ENCODE measurements at regions not wholly inside any gene's neighbourhood (a gene's known extent, or its start where the extent isn't known, plus 50 kb on each side); places are given as distances from the start of the nearest gene placed in this dataset.

DNA sequence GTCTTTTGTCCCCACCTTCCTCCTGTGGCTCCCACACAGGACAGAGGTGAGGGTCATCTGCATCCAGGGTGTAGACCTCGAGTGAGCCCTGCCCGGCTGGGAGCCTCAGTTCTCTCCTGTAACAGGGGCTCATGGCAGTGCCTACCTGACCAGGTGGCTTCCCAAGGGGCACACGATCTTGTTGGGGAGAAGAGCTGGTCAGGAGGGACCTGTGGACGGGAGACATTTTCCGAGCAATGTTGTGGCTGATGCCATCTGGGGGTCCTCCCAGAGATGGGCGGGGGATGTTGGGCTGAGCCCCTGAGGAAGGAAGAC lies 51.9 kb downstream of the CEBPB start:
- Histone ChIP-seq H3K27me3 (no peaks in the 10 kb centered on the region), H3K36me3 (no peaks in the 10 kb centered on the region), H3K9me3 (no peaks in the 10 kb centered on the region), H3K27ac (peak overlapping the region in 1 of 4 donors; percentile 80), H3K4me3 (no peak overlapping the region), H3K4me1 (peaks cover 27 to 59% (median 29%) of the 10 kb centered on the region in 3 donors)
- 60 to 94% methylated on average over 1 to 2 of the region's 6 CpGs for WGBS, 2 donors
- intact Hi-C loops (cut with DNase I): no loop called here
- no peak for TF ChIP-seq POLR2A (IDR thresholded peaks at IDR 0.05)
- TF ChIP-seq, protein P1, sequence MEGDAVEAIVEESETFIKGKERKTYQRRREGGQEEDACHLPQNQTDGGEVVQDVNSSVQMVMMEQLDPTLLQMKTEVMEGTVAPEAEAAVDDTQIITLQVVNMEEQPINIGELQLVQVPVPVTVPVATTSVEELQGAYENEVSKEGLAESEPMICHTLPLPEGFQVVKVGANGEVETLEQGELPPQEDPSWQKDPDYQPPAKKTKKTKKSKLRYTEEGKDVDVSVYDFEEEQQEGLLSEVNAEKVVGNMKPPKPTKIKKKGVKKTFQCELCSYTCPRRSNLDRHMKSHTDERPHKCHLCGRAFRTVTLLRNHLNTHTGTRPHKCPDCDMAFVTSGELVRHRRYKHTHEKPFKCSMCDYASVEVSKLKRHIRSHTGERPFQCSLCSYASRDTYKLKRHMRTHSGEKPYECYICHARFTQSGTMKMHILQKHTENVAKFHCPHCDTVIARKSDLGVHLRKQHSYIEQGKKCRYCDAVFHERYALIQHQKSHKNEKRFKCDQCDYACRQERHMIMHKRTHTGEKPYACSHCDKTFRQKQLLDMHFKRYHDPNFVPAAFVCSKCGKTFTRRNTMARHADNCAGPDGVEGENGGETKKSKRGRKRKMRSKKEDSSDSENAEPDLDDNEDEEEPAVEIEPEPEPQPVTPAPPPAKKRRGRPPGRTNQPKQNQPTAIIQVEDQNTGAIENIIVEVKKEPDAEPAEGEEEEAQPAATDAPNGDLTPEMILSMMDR (IDR thresholded peaks at IDR 0.05): no peak
- DNase-seq: no peak

DNA sequence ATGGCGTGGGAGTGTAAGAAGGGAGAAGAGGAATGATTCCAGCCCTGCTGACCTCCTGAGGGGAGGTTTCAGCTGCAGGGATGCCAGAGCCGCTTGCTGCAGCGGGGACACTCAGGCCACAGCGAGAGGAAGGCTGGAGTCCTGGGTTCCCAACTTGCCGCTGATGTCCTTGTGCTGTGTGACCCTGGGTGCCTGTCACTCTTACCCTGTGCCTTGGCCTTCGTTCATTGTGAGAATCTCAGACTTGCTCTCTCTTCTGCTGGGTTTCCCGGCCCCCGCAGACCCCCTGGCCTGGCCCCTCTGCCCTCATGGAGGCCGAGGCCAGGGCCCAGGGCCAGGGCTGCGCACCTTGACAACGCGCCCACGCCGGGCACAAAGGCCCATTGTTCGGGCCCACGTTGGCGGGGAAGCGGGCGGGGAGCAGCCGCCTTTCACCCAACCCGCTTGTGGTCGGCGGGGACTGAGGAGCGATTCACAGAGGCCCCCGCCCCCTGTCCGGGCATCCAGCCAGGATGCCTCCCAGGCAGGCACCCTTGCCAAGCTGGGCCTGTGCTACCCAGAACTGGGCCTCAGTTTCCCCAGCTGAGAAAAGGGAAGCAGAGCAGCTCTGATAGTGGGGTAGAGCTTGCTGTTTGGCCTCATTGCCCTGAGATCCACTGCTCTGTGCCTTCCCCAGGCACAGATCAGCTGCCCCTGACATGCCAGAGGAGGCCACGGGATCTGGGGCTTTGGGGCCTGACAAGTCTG lies 52.4 kb downstream of the CEBPB start:
- WGBS, 2 donors: 68 to 87% methylated on average over 4 to 9 of the region's 27 CpGs
- no peaks in the 10 kb centered on the region for H3K9me3 ChIP-seq
- no peak overlapping the region for H3K4me3 ChIP-seq
- H3K36me3 ChIP-seq: no peaks in the 10 kb centered on the region
- peaks cover 27 to 62% (median 34%) of the 10 kb centered on the region in 3 donors for H3K4me1 ChIP-seq
- no peaks in the 10 kb centered on the region for H3K27me3 ChIP-seq
- H3K27ac ChIP-seq: peak overlapping the region in 3 of 4 donors; percentile 28 to 85 (median 80)
- TF ChIP-seq, protein P1 (IDR thresholded peaks at IDR 0.05): no peak
- TF ChIP-seq POLR2A (IDR thresholded peaks at IDR 0.05): no peak
- intact Hi-C loops (cut with DNase I): no loop called here
- DNase-seq: no peak

DNA sequence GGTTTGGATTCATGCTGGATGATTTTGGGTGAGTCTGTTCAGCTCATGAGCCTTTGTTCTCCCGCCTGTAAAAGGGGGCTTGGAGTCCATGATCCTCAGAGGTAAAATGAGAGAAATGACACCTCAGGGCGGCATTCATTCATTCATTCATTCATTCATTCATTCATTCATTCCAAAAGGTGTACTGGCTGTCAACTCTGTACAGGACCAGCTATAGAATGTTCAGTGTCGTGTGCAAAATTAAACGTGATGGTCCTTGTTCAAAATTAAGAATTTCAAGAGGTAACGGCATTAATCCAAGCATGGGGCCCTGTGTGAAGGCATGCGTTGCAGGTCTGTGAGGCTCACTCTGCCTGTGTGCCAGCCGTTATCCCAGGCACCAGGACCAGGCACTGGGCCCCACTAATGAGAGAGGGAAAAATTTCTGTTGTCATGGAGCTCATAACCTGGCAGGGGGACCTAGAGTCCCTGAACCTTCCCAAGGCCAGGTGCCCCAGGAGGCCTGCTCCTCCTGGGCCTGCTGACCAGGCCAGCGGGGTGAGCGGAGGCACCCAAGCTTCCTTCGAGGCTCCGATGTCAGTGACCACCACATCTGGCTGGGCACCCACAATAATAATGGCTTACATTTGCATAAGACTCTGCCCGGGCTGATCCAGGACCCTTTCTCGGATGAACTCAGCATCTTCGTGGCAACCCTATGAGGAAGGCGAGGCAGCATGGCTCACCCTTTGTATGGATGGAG lies 53.2 kb downstream of the CEBPB start:
- Histone ChIP-seq H3K9me3 (no peaks in the 10 kb centered on the region), H3K4me3 (no peak overlapping the region), H3K36me3 (no peaks in the 10 kb centered on the region), H3K4me1 (peaks cover 27 to 68% (median 41%) of the 10 kb centered on the region in 3 donors), H3K27me3 (no peaks in the 10 kb centered on the region), H3K27ac (peak overlapping the region in 3 of 4 donors; percentile 9 to 85 (median 80))
- TF ChIP-seq, protein P1 (IDR thresholded peaks at IDR 0.05): no peak
- no peak for TF ChIP-seq POLR2A (IDR thresholded peaks at IDR 0.05)
- intact Hi-C loops (cut with DNase I): no loop called here
- DNase-seq: no peak
- WGBS, 2 donors: 82 to 89% methylated on average over 7 to 13 of the region's 15 CpGs

DNA sequence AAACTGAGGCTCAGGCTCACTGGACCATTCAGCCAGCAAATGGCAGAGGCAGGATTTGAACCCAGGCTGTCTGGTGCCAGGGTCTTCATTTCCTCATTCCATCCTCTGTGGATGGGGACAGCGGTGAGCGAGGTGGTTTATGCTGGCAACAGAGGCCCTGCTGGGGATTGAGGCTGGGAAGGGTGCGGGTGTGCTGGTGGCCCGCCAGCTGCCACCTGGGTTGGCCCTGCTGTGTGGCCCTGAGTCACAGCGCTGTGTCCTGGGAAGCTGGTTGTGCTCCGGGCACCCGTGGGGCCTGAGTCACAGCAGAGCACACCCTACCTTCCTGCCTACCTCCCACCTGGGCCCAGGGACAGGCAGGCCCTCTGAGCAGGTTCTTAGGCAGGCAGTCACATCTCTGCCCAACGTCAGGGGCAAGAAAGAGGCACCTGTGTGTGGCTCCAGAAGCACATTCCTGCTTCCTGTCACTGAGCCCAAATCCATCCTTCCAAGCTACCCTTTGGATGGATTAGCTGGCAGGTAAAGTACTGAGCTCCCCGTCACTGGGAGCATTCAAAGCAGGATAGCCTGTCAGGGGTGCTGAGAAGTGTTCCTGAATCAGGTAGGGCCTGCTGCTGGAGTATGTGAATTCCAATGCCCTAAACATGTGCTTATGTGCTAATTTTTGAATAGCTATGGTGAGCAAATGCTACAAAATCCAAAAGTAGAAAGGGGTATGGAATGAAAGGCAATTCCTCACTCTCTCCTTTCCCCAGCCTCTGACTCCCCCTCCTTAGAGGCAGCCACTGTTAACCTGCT lies 53.9 kb downstream of the CEBPB start:
- H3K27me3 ChIP-seq: no peaks in the 10 kb centered on the region
- peak overlapping the region; percentile 77 to 85 (median 80) for H3K27ac ChIP-seq
- DNase-seq: no peak
- intact Hi-C loops (cut with DNase I): no loop called here
- TF ChIP-seq, protein P1 (IDR thresholded peaks at IDR 0.05): no peak
- TF ChIP-seq POLR2A (IDR thresholded peaks at IDR 0.05): no peak
- peaks cover 27 to 74% (median 47%) of the 10 kb centered on the region in 3 donors for H3K4me1 ChIP-seq
- H3K4me3 ChIP-seq: no peak overlapping the region
- 51% methylated on average over 5 of the region's 9 CpGs; no CpG with 5 or more reads in 1 of the 2 donors for WGBS, 2 donors
- no peaks in the 10 kb centered on the region for H3K9me3 ChIP-seq
- H3K36me3 ChIP-seq: no peaks in the 10 kb centered on the region
